GM21786 (cell line): ENCODE measurements at regions not wholly inside any gene's neighbourhood (a gene's known extent, or its start where the extent isn't known, plus 50 kb on each side); places are given as distances from the start of the nearest gene placed in this dataset.

ENCODE experiments used
- ATAC-seq: cut with Tn5 transposase; IDR thresholded peaks from one replicate; pipeline ENCODE4 v1.9.1; 2021; ENCODE audit not compliant: unreplicated experiment

DNA sequence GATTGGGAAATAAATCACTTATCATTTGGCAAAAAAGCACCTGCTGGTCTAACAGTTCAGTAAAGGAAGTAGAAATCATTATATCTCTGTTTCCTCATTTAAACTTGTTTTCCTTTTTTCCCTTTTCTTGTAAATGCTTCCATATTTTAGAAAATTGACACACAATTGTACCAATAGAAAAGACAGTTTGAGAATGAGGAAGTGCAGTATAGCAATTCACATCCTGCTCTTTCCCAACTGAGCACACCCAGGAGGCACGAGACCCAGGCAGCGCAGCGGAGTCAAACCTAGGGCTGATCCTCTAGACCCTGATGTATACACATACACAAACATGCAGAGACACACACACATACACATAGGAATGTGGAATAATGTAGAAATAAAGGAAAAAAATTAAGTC, 74.8 kb upstream of the PACRGL start:
- ATAC-seq, result no peak

DNA sequence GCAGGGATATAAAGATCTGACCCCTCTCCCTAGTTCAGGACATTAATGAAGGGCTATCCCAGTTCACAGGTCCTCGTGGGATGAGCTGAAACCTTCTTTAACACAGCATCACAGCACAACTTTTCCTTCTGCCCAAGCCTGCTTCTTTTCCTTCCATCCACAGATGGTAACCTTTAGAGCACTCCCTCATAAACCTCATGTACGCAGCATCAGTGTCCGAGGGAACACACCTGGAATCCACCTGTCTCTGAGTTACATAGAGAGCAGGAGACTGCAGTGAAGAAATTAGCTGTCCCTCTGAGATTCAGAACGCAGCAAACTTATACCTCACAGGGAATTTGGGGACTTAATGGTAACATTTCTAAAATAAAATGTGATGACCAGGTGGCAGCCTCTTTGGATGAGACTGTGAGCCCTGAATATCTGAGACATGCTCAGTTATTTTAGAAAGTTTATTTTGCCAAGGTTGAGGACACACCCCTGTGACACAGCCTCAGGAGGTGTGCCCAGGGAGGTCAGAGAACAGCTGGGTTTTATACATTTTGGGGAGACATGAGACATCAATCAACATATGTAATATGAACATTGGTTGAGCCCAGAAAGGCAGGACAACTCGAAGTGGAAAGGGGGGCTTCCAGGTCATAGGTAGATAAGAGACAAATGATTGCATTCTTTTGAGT, 73.8 kb upstream of the PACRGL start:
- ATAC-seq, result no peak

DNA sequence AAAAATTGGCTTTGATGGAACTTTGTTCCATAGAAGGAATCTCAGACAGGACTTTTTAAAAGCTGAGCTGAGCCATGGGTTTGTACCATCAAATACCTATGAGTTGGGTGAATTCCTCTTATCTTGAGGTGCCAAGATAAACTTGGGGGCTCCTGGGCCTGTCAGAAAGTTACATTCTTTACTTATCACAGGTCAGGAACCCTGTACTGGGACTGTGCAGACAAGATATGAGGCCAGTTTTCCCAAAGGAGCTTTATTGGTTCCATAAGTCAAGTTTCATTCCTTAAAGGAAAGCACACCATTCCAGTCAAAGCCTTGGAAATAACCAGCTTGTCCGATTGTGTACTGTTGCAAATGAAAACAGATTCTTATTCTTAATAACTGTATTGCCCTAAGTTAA, 72.4 kb upstream of the PACRGL start:
- ATAC-seq, result no peak

DNA sequence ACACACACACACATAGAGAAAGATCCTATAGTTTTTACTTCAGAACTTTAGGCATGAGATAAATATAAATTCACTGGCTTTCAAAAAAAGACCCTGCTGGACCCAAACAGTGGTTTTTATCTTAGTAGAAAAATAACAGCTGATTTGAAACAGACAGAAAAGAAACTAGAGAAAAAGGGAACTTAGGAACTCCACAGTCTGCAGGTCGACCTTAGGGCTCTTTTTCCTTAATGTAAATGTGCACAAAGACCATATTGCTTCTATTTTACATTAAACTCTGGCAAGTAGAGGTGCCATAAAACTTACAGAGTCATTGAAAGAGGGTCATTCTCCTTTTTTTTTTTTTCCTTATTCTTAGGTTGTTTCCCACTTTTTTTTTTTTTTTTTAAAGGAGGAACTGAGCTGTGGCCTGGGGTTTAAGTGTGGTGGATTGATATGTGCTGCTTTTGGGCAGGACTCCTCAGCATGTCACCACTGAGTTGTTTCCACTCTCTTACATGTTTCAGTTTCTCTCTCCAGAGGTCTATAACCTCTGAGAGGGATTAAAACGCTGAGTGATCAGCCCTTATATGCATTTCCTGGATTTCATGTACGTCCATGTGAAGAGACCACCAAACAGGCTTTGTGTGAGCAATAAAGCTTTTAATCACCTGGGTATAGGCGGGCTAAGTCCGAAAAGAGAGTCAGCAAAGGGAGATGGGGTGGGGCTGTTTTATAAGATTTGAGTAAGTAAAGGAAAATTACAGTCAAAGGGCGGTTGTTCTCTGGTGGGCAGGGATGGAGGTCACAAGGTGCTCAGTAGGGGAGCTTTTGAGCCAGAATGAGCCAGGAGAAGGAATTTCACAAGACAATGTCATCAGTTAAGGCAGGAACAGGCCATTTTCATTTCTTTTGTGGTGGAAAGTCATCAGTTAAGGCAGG, 70.8 kb upstream of the PACRGL start:
- ATAC-seq, result peak; percentile 80

DNA sequence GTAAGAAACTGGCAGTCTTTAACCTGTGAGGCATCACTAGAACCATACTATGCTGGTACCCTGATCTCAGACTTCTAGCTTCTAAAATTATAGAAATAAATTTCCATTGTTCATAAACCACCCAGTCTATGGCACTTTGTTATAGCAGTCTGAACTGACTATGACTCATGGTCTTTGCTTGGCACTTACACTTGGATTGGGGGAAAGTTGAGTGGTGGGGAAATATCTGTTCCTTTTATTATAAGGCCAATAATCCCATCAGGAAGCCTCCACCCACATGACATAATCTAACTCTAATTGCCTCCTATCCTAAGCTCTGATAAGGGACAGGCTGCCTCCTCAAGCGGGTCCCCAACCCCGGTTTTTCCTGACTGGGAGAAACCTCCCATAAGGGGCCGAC, 61.4 kb upstream of the PACRGL start:
- ATAC-seq, result no peak

DNA sequence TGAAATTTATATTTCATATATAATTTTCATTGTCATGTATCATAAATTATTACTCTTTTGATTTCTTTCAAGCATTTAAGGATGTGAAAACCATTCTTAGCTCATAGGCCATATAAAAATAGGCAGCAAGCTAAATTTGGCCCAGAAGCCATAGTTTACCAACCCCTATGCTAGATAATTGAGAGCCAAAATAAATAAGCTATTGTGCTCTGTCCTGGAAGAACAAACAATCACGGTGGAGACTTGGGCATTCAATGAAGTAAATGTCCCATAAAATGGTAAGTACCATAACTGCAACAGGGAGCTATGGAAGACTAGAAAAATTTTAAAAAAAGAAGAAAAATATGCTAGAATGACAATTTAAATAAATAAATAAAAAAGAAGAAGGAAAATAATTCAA, 60.9 kb upstream of the PACRGL start:
- no peak for ATAC-seq

DNA sequence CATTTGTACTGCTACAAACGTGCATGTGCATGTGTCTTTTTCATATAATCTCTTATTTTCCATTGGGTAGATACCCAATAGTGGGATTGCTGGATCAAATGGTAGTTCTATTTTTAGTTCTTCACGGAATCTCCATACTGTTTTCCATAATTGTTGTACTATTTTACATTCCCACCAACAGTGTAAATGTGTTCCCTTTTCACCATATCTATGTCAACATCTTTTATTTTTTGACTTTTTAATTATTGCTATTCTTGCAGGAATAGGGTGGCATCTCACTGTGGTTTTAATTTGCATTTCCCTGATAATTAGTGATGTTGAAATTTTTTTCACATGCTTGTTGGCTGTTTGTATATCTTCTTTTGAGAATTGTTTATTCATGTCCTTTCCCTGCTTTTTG, 59.3 kb upstream of the PACRGL start:
- no peak for ATAC-seq

DNA sequence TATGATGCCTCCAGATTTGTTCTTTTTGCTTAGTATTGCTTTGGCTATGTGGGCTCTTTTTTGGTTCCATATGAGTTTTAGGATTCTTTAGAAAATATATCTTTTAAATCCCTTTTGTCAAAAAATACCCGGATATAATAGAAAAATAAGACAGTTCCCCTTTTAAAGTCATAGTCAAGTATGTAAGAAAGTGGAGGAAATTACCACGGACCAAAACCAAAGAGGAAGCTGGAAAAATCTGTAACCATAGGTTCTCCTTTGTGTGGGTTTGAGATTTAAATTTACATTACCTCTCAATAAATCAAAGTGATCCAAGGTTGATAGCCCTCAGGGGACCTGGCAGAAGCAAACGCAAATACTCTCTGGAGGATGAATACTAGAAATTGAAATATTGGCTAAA, 58.3 kb upstream of the PACRGL start:
- ATAC-seq, result no peak

DNA sequence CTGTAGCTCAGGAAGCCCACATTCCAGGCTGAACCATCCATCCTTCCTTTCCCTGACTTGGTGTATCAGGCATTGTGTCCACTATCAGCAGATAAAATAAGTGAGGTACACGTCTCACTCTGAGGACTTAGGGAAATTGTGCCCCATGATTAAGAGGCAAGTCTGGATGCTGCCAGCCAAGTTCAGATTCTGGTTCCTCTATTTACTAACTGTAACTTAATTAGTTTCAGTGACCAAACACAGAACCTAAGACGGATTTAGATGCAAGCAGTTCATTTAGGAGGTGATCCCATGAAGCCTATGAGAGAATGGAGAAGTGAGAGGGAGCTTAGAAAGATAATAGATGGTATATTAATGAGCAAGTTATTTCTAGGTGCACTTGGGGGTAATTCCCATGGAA, 56.6 kb upstream of the PACRGL start:
- no peak for ATAC-seq

DNA sequence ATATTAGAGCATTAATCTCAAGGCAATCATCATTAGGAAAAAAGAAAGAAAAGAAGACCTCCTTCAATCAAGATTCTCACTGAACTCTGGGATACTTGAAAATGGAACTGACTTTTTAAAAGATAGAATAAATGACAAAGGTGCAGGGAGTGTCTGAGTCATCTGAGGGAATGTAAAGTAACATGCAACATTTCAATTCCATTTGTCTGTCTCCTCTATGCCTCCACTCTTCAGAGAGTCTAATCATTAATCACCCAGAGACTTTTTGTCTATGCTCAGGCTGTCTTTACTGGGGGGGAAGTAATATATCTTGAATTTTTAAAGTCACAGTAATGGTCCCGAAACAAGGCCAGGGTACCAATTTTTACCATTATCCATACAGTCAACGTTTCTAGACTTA, 55.0 kb upstream of the PACRGL start:
- ATAC-seq, result no peak

DNA sequence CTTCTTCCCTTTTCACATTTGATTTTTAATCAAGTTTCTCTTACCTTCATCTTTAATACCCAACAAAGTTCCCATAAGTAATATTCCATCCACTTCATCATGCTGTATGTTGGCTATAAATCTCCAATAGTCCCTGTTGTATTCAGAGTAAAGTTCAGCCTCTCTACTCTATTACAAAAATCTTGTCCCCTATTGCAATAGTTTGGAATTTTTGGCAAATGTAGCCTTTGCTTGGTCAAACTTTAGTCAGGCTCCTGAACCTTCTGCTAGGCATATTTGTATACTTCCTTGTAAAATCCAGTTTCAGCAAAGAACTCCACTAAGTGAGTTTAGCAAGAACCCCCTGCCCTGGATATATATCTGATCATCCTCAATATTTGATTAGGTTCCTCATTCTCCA, 54.0 kb upstream of the PACRGL start:
- ATAC-seq, result no peak
